ENCODE measurements at regions not wholly inside any gene's neighbourhood (a gene's known extent, or its start where the extent isn't known, plus 50 kb on each side); places are given as distances from the start of the nearest gene placed in this dataset.
"Not testable (repeated sequence)": the region's sequence is repeated elsewhere in the genome, so short reads cannot be mapped to it uniquely, and the experiment has no call there.

- DNase-seq (ENCODE audit: low spot score) = no peak
Measured at GRCh38 chr2:122651780-122652179, 896.3 kb downstream of the TSN start.

GRCh38 chr2:122652670-122653069 lies 897.2 kb downstream of the TSN start:
- DNase-seq (ENCODE audit: low spot score) = no peak

- DNase-seq (ENCODE audit: low spot score) = no peak
Measured at GRCh38 chr2:122656403-122656802, 901.0 kb downstream of the TSN start.

GRCh38 chr2:122660786-122661634 lies 905.6 kb downstream of the TSN start:
- DNase-seq (ENCODE audit: low spot score) = no peak

GRCh38 chr2:122663620-122664019 lies 908.2 kb downstream of the TSN start:
- DNase-seq (ENCODE audit: low spot score) = no peak

GRCh38 chr2:122669627-122670026 lies 914.2 kb downstream of the TSN start:
- no peak for DNase-seq (ENCODE audit: low spot score)

GRCh38 chr2:122670897-122671296 lies 915.4 kb downstream of the TSN start:
- no peak for DNase-seq (ENCODE audit: low spot score)

GRCh38 chr2:122680662-122681061 lies 925.2 kb downstream of the TSN start:
- DNase-seq (ENCODE audit: low spot score) = no peak

- DNase-seq (ENCODE audit: low spot score) = no peak
Measured at GRCh38 chr2:122681626-122682025, 926.2 kb downstream of the TSN start.

GRCh38 chr2:122682356-122682755 lies 926.9 kb downstream of the TSN start:
- no peak for DNase-seq (ENCODE audit: low spot score)

- no peak for DNase-seq (ENCODE audit: low spot score)
Measured at GRCh38 chr2:122683018-122683417, 927.6 kb downstream of the TSN start.

- DNase-seq (ENCODE audit: low spot score) = no peak
Measured at GRCh38 chr2:122692400-122693083, 937.1 kb downstream of the TSN start.

GRCh38 chr2:122697415-122697814 lies 942.0 kb downstream of the TSN start:
- DNase-seq (ENCODE audit: low spot score) = no peak

- no peak for DNase-seq (ENCODE audit: low spot score)
Measured at GRCh38 chr2:122703676-122704075, 948.2 kb downstream of the TSN start.

- DNase-seq (ENCODE audit: low spot score) = no peak
Measured at GRCh38 chr2:122704109-122704563, 948.7 kb downstream of the TSN start.

- DNase-seq (ENCODE audit: low spot score) = no peak
Measured at GRCh38 chr2:122705746-122706145, 950.3 kb downstream of the TSN start.

- DNase-seq (ENCODE audit: low spot score) = no peak
Measured at GRCh38 chr2:122706757-122707223, 951.3 kb downstream of the TSN start.

GRCh38 chr2:122707224-122707824 lies 951.9 kb downstream of the TSN start:
- DNase-seq (ENCODE audit: low spot score) = no peak

- no peak for DNase-seq (ENCODE audit: low spot score)
Measured at GRCh38 chr2:122710049-122710448, 954.6 kb downstream of the TSN start.

- DNase-seq (ENCODE audit: low spot score) = no peak
Measured at GRCh38 chr2:122713800-122714199, 958.3 kb downstream of the TSN start.

- not testable (repeated sequence) for DNase-seq (ENCODE audit: low spot score)
Measured at GRCh38 chr2:122720822-122721221, 965.4 kb downstream of the TSN start.

GRCh38 chr2:122734766-122735424 lies 979.4 kb downstream of the TSN start:
- no peak for DNase-seq (ENCODE audit: low spot score)

Data from CD4-positive, alpha-beta T cell treated with Interleukin-2 at 100 ng/mL for 4 hours (primary cell).